HepG2 (cell line): ENCODE measurements at regions not wholly inside any gene's neighbourhood (a gene's known extent, or its start where the extent isn't known, plus 50 kb on each side); places are given as distances from the start of the nearest gene placed in this dataset.

ENCODE experiments used
- ATAC-seq: fragments of 200-7000 bp; cut with Tn5 transposase; 3 replicates; pipeline ENCODE4 v1.9.1; 2020; ENCODE audit warnings: mild to moderate bottlenecking, moderate library complexity
- BruUV-seq: library from RNA; stranded (reverse); fragments of 400-500 nt; replicated peaks from 2 replicates; lab custom pipeline; 2021; lab: Mats Ljungman, UMichigan
- CTCF ChIA-PET: fragments of 300-600 bp; formaldehyde crosslinking; extraction: SDS; loops from one replicate; lab custom pipeline; 2021; ENCODE audit warnings: low total read pairs, inconsistent platforms, low intra/inter-chr PET ratio; lab: Yijun Ruan, JAX
- POLR2A ChIA-PET: fragments of 350-600 bp; sonication (Branson Sonifier 250); formaldehyde crosslinking; loops from one replicate; lab custom pipeline; 2020; ENCODE audit warnings: antibody characterized with exemption, inconsistent platforms; lab: Yijun Ruan, JAX
- DNase-seq: peaks from one replicate; pipeline ENCODE4 v3.0.0-alpha.2; 2015; ENCODE audit warnings: low spot score
- FAIRE-seq: peaks from 3 replicates; lab custom pipeline; 2011; peaks lifted over from hg19 to GRCh38; lab: Jason Lieb, UNC
- H2AFZ ChIP-seq: one replicate; pipeline ENCODE4 v1.6.1; 2011; ENCODE audit warnings: low read length, inconsistent platforms
- H3K27ac ChIP-seq: fragments of 300-600 bp; 3 replicates; pipeline ENCODE4 v1.8.0; 2011; ENCODE audit warnings: mixed run types, mild to moderate bottlenecking, mixed read lengths, low read length, inconsistent platforms; ENCODE audit not compliant: insufficient read depth; ENCODE audit errors: extremely low read length
- H3K27me3 ChIP-seq, 2 experiments: fragments of 200-600 bp in 1 of 2; 2 replicates in 1 of 2; 3 replicates in 1 of 2; pipeline versions ENCODE4 v1.6.0 to v1.8.0; 2011; ENCODE audit warnings: low read length in 2 of 2, mild to moderate bottlenecking in 2 of 2, moderate library complexity in 2 of 2, inconsistent platforms in 1 of 2; ENCODE audit not compliant: insufficient read depth in 2 of 2, control insufficient read depth in 1 of 2
- H3K36me3 ChIP-seq, 2 experiments: fragments of 200-600 bp in 1 of 2; replicated peaks in 1 of 2; 2 replicates in 1 of 2; 3 replicates in 1 of 2; pipeline versions ENCODE4 v1.5.1 to v1.8.0; 2011; ENCODE audit warnings: low read length in 2 of 2, inconsistent platforms in 1 of 2; ENCODE audit not compliant: insufficient read depth in 2 of 2, control insufficient read depth in 1 of 2
- H3K4me1 ChIP-seq: 2 replicates; pipeline ENCODE4 v1.5.1; 2012; ENCODE audit warnings: low read length, inconsistent platforms; ENCODE audit not compliant: insufficient read depth
- H3K4me2 ChIP-seq: 2 replicates; pipeline ENCODE4 v1.6.0; 2011; ENCODE audit warnings: low read depth, low read length, inconsistent platforms
- H3K4me3 ChIP-seq, 3 experiments: fragments of 200-600 bp in 1 of 3; sonication (generic), shearing (Covaris generic) in 1 of 3; replicated peaks in 1 of 3; 2 replicates each; pipeline ENCODE4 v1.5.1; 2011 to 2016; ENCODE audit warnings: low read length in 3 of 3, inconsistent platforms in 2 of 3, low read depth in 2 of 3, mild to moderate bottlenecking in 2 of 3, control low read depth in 1 of 3, mixed read lengths in 1 of 3; ENCODE audit not compliant: insufficient read depth in 1 of 3
- H3K79me2 ChIP-seq: one replicate; pipeline ENCODE4 v1.6.1; 2011; ENCODE audit warnings: low read length, inconsistent platforms; ENCODE audit not compliant: insufficient read depth
- H3K9ac ChIP-seq: 2 replicates; pipeline ENCODE4 v1.6.0; 2011; ENCODE audit warnings: mild to moderate bottlenecking, low read depth, low read length, inconsistent platforms; ENCODE audit not compliant: insufficient read depth
- H3K9me3 ChIP-seq: 2 replicates; pipeline ENCODE4 v1.5.1; 2012; ENCODE audit warnings: mild to moderate bottlenecking, low read length
- H4K20me1 ChIP-seq: 2 replicates; pipeline ENCODE4 v1.6.0; 2011; ENCODE audit warnings: inconsistent platforms, mild to moderate bottlenecking, low read length, moderate library complexity; ENCODE audit not compliant: insufficient read depth
- CC2D1A ChIP-seq: sonication (generic); formaldehyde crosslinking; IDR thresholded peaks from 2 replicates; pipeline ENCODE4 v1.8.1; 2023; ENCODE audit warnings: mild to moderate bottlenecking, missing genetic modification reagents
- DPF2 ChIP-seq: sonication (generic); formaldehyde crosslinking; IDR thresholded peaks from 2 replicates; pipeline ENCODE4 v1.4.0; 2020; ENCODE audit warnings: mild to moderate bottlenecking, low read depth, missing genetic modification reagents, borderline replicate concordance
- EED ChIP-seq: sonication (generic); formaldehyde crosslinking; IDR thresholded peaks from 2 replicates; pipeline ENCODE4 v1.5.0; 2020; ENCODE audit warnings: mild to moderate bottlenecking, missing genetic modification reagents
- KAT7 ChIP-seq: IDR thresholded peaks from 2 replicates; pipeline ENCODE4 v1.6.1; 2018; ENCODE audit warnings: borderline replicate concordance, missing compliant biosample characterization
- SOX13 ChIP-seq, 3 experiments: fragments of 450-650 bp in 1 of 3; sonication (generic) in 1 of 3; formaldehyde crosslinking in 1 of 3; IDR thresholded peaks in 2 of 3; conservative IDR thresholded peaks in 1 of 3; 2 replicates each; pipeline versions ENCODE4 v1.5.0 to v1.6.1; 2016 to 2020; ENCODE audit warnings: antibody characterized with exemption in 1 of 3, mild to moderate bottlenecking in 1 of 3, missing compliant biosample characterization in 1 of 3, missing genetic modification reagents in 1 of 3, moderate library complexity in 1 of 3
- SP5 ChIP-seq: IDR thresholded peaks from 2 replicates; pipeline ENCODE4 v1.6.1; 2016; ENCODE audit warnings: low read depth, borderline replicate concordance
- ZMAT3 ChIP-seq: sonication (generic); formaldehyde crosslinking; conservative IDR thresholded peaks from 2 replicates; pipeline ENCODE4 v1.7.0; 2021; ENCODE audit warnings: missing genetic modification reagents
- ZNF274 ChIP-seq: sonication (generic); formaldehyde crosslinking; IDR thresholded peaks from 2 replicates; pipeline ENCODE4 v1.5.1; 2020; ENCODE audit warnings: mild to moderate bottlenecking, missing genetic modification reagents
- ZNF383 ChIP-seq: sonication (generic); formaldehyde crosslinking; IDR thresholded peaks from 2 replicates; pipeline ENCODE4 v1.4.0; 2020; ENCODE audit warnings: missing genetic modification reagents, mild to moderate bottlenecking, borderline replicate concordance
- ZNF724P ChIP-seq: sonication (generic); formaldehyde crosslinking; IDR thresholded peaks from 2 replicates; pipeline ENCODE4 v1.8.0; 2022; ENCODE audit warnings: missing genetic modification reagents, borderline replicate concordance
- WGBS: methylation state at CpG from one replicate; pipeline ENCODE4 v1.1.6; 2017; ENCODE audit warnings: low lambda C conversion rate; 5-methylcytosine and 5-hydroxymethylcytosine counted together
- in situ Hi-C: cut with HindIII; loops from 2 replicates; pipeline ENCODE4 v1.10.0; 2017; ENCODE audit warnings: low pct_unique_long_range_greater_than_20kb; ENCODE audit not compliant: extremely low pct_ligation_motif_present
- intact Hi-C: fragments of 100-400 bp; cut with micrococcal nuclease; formaldehyde crosslinking; loops from one replicate; pipeline ENCODE4 v1.10.0; 2022; ENCODE audit not compliant: unreplicated experiment
- TF ChIP-seq, protein P1 (sequence below): sonication (generic); formaldehyde crosslinking; IDR thresholded peaks from 2 replicates; pipeline ENCODE4 v1.4.0; 2020; ENCODE audit warnings: missing genetic modification reagents
- TF ChIP-seq, protein P2 (sequence below): sonication (generic); formaldehyde crosslinking; conservative IDR thresholded peaks from 2 replicates; pipeline ENCODE4 v1.5.0; 2020; ENCODE audit warnings: missing genetic modification reagents
- TF ChIP-seq, protein P3 (sequence below): sonication (generic); formaldehyde crosslinking; IDR thresholded peaks from 2 replicates; pipeline ENCODE4 v1.4.0; 2020; ENCODE audit warnings: missing genetic modification reagents, mild to moderate bottlenecking, borderline replicate concordance

DNA sequence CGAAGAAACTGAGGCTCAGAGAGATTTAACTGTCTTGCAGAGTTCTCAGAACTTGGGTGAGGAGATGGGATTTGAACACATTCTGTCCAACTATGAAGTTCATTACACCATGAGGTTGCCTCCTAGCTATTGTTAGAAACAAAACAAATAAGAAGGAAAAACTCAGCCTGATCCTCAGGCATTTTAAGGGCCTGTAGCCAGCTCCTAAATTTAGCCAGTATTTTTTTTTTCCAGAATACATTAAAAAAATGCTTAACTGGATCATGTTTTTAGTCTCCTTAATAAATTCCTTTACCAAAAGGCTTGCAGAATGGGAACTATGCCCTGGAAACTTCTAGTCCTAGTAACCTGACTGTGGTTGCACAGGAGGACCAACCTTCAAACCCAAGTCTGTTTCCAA, 212.0 kb downstream of the CSNK2A3 start:
- Histone ChIP-seq H2AFZ (no peak overlapping the region), H3K27ac (no peak overlapping the region), H3K4me2 (no peak overlapping the region), H3K4me3 (no peak overlapping the region), H3K9ac (no peak overlapping the region)
- POLR2A ChIA-PET = no interaction called here
- 0% methylated on average over 1 of the region's 1 CpG for WGBS
- CTCF ChIA-PET = no interaction called here
- no peak for ATAC-seq
- TF ChIP-seq ZMAT3 = no peak
- no peak for TF ChIP-seq SP5 (CRISPR knock-in tag)
- TF ChIP-seq, all 625 proteins: peak for 0
- Histone ChIP-seq H3K27me3 (no peaks in the 10 kb centered on the region; a peak in 1 of 5 replicates), H3K36me3 (no peaks in the 10 kb centered on the region), H3K9me3 (no peaks in the 10 kb centered on the region), H4K20me1 (no peaks in the 10 kb centered on the region), H3K4me1 (peaks cover 10% of the 10 kb centered on the region), H3K79me2 (no peaks in the 10 kb centered on the region)
- no TSS peak for BruUV-seq
- FAIRE-seq (no peak), DNase-seq (no peak)
- in situ Hi-C loops (no loop called here), intact Hi-C loops (no loop called here)

DNA sequence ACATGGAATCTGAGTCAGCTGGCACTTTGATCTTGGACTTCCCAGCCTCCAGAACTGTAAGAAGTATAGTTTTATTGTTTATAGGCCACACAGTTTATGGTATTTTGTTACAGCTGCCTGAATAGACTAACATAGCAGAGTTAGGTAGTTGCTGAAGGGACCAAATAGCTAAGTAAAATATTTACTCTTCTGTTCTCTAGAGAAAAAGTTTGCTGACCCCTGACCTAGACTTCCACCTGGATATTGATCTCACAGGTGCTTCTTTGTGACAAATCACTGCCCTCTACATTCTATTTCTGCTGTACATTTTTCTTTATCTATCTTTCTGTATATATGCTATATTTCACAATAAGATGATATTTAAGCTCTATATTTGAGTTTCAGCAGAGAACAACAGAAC, 212.5 kb downstream of the CSNK2A3 start:
- Histone ChIP-seq H2AFZ (no peak overlapping the region), H3K4me2 (no peak overlapping the region), H3K9ac (no peak overlapping the region), H3K79me2 (no peaks in the 10 kb centered on the region), H4K20me1 (no peaks in the 10 kb centered on the region), H3K27me3 (no peaks in the 10 kb centered on the region; a peak in 1 of 5 replicates), H3K36me3 (no peaks in the 10 kb centered on the region), H3K4me3 (no peak overlapping the region), H3K27ac (no peak overlapping the region), H3K4me1 (peaks cover 13% of the 10 kb centered on the region), H3K9me3 (no peaks in the 10 kb centered on the region)
- ChIA-PET CTCF (no interaction called here), POLR2A (no interaction called here)
- FAIRE-seq (no peak), ATAC-seq (no peak), DNase-seq (no peak)
- no TSS peak for BruUV-seq
- in situ Hi-C loops (no loop called here), intact Hi-C loops (no loop called here)
- TF ChIP-seq, protein P1, sequence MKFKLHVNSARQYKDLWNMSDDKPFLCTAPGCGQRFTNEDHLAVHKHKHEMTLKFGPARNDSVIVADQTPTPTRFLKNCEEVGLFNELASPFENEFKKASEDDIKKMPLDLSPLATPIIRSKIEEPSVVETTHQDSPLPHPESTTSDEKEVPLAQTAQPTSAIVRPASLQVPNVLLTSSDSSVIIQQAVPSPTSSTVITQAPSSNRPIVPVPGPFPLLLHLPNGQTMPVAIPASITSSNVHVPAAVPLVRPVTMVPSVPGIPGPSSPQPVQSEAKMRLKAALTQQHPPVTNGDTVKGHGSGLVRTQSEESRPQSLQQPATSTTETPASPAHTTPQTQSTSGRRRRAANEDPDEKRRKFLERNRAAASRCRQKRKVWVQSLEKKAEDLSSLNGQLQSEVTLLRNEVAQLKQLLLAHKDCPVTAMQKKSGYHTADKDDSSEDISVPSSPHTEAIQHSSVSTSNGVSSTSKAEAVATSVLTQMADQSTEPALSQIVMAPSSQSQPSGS = no peak
- TF ChIP-seq, protein P2, sequence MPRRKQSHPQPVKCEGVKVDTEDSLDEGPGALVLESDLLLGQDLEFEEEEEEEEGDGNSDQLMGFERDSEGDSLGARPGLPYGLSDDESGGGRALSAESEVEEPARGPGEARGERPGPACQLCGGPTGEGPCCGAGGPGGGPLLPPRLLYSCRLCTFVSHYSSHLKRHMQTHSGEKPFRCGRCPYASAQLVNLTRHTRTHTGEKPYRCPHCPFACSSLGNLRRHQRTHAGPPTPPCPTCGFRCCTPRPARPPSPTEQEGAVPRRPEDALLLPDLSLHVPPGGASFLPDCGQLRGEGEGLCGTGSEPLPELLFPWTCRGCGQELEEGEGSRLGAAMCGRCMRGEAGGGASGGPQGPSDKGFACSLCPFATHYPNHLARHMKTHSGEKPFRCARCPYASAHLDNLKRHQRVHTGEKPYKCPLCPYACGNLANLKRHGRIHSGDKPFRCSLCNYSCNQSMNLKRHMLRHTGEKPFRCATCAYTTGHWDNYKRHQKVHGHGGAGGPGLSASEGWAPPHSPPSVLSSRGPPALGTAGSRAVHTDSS (CRISPR knock-in tag) = no peak
- TF ChIP-seq DPF2 (CRISPR knock-in tag) (no peak), ZNF274 (no peak), SOX13 (IDR thresholded peaks at IDR 0.05) (no peak), SOX13 (CRISPR knock-in tag; conservative IDR thresholded peaks at IDR 0.05 in 1 of 2, IDR thresholded peaks at IDR 0.05 in 1 of 2) (no peak), EED (no peak), ZNF383 (CRISPR knock-in tag) (no peak), ZNF724P (CRISPR knock-in tag) (no peak), CC2D1A (CRISPR knock-in tag) (no peak), KAT7 (CRISPR knock-in tag) (no peak)
- TF ChIP-seq, protein P3, sequence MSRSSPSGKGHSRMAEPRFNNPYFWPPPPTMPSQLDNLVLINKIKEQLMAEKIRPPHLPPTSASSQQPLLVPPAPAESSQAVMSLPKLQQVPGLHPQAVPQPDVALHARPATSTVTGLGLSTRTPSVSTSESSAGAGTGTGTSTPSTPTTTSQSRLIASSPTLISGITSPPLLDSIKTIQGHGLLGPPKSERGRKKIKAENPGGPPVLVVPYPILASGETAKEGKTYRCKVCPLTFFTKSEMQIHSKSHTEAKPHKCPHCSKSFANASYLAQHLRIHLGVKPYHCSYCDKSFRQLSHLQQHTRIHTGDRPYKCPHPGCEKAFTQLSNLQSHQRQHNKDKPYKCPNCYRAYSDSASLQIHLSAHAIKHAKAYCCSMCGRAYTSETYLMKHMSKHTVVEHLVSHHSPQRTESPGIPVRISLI = no peak
